CD4-positive, alpha-beta T cell treated with Interleukin-21 for 1 hour (primary cell): ENCODE measurements at regions not wholly inside any gene's neighbourhood (a gene's known extent, or its start where the extent isn't known, plus 50 kb on each side); places are given as distances from the start of the nearest gene placed in this dataset.

Experiments used
- DNase-seq: peaks from one replicate; pipeline ENCODE4 v3.0.0-alpha.2; 2020

GRCh38 chr13:106819413-106820180 is 251.7 kb upstream of the ARGLU1 start:
- no peak for DNase-seq

- DNase-seq: no peak
Observed at GRCh38 chr13:106818971-106819370, 251.0 kb upstream of the ARGLU1 start.

- DNase-seq: no peak
Observed at GRCh38 chr13:106815545-106815944, 247.6 kb upstream of the ARGLU1 start.

- no peak for DNase-seq
Observed at GRCh38 chr13:106814463-106814862, 246.5 kb upstream of the ARGLU1 start.

- no peak for DNase-seq
Observed at GRCh38 chr13:106810069-106810468, 242.1 kb upstream of the ARGLU1 start.

GRCh38 chr13:106804991-106805390 is 237.1 kb upstream of the ARGLU1 start:
- DNase-seq: no peak

- DNase-seq: no peak
Observed at GRCh38 chr13:106802917-106803316, 235.0 kb upstream of the ARGLU1 start.

GRCh38 chr13:106799781-106800335 is 231.9 kb upstream of the ARGLU1 start:
- no peak for DNase-seq

GRCh38 chr13:106797081-106797640 is 229.2 kb upstream of the ARGLU1 start:
- no peak for DNase-seq

GRCh38 chr13:106796280-106797047 is 228.5 kb upstream of the ARGLU1 start:
- DNase-seq: no peak

GRCh38 chr13:106795847-106796246 is 227.9 kb upstream of the ARGLU1 start:
- no peak for DNase-seq

GRCh38 chr13:106794117-106794516 is 226.2 kb upstream of the ARGLU1 start:
- DNase-seq: no peak

GRCh38 chr13:106789911-106790310 is 222.0 kb upstream of the ARGLU1 start:
- no peak for DNase-seq

GRCh38 chr13:106786006-106786563 is 218.1 kb upstream of the ARGLU1 start:
- DNase-seq: no peak

GRCh38 chr13:106774621-106775020 is 206.7 kb upstream of the ARGLU1 start:
- DNase-seq: no peak

- no peak for DNase-seq
Observed at GRCh38 chr13:106772006-106772601, 204.2 kb upstream of the ARGLU1 start.

- no peak for DNase-seq
Observed at GRCh38 chr13:106768991-106769390, 201.1 kb upstream of the ARGLU1 start.

GRCh38 chr13:106762708-106763107 is 194.8 kb upstream of the ARGLU1 start:
- no peak for DNase-seq

- DNase-seq: no peak
Observed at GRCh38 chr13:106756446-106756845, 188.5 kb upstream of the ARGLU1 start.

GRCh38 chr13:106755542-106755941 is 187.6 kb upstream of the ARGLU1 start:
- no peak for DNase-seq

GRCh38 chr13:106753251-106753650 is 185.3 kb upstream of the ARGLU1 start:
- no peak for DNase-seq

- no peak for DNase-seq
Observed at GRCh38 chr13:106752584-106753170, 184.7 kb upstream of the ARGLU1 start.

GRCh38 chr13:106748785-106749184 is 180.8 kb upstream of the ARGLU1 start:
- DNase-seq: no peak
